ENCODE measurements at regions not wholly inside any gene's neighbourhood (a gene's known extent, or its start where the extent isn't known, plus 50 kb on each side); places are given as distances from the start of the nearest gene placed in this dataset.

DNA sequence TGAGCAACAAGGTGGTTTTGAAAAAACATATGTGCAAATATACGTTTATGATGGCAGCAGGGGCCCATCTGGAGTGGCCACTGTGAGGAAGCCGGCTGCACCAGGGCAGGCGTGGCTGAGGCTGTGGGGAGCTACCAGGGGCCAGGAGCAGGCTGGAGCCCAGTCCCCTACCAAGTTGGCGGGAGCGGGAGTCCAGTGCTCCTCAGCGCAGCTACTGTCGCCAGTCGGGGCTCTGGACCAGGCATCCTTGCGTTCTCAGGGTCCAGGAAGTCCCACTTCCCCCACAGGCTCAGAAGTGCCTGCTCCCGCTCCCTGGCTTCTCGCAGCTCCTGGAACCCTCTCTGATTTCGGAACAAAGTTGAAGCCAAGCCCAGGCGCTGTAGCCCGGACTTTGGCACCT is 1377.5 kb upstream of the FLRT2 start:
- DNase-seq (ENCODE audit: low spot score) = no peak
- Histone ChIP-seq H3K4me1 (ENCODE audit: insufficient read depth, low read length, poor library complexity, severe bottlenecking) (no peaks in the 10 kb centered on the region), H3K9me3 (ENCODE audit: low read length) (no peaks in the 10 kb centered on the region), H3K4me2 (ENCODE audit: low read length) (no peak overlapping the region), H3K79me2 (ENCODE audit: insufficient read depth, low read depth, low read length) (no peaks in the 10 kb centered on the region), H3K4me3 (ENCODE audit: low read depth, low read length, poor library complexity, severe bottlenecking) (no peak overlapping the region), H3K9me2 (ENCODE audit: insufficient read depth, low read length) (no peaks in the 10 kb centered on the region), H3K36me3 (ENCODE audit: insufficient read depth, low read length) (no peaks in the 10 kb centered on the region), H4K20me1 (ENCODE audit: insufficient read depth, low read length) (no peaks in the 10 kb centered on the region), H2AFZ (ENCODE audit: low read length) (no peak overlapping the region), H3K27ac (ENCODE audit: low read depth, low read length, poor library complexity, severe bottlenecking) (no peak overlapping the region)
- no peak for TF ChIP-seq EZH2phosphoT487 (IDR thresholded peaks at IDR 0.05; ENCODE audit: borderline replicate concordance, low read depth, low read length)
- ChIA-PET POLR2A (no interaction called here), CTCF (ENCODE audit: unreplicated experiment) (no interaction called here)
- no TSS peak for BruUV-seq (replicated peaks)
- intact Hi-C loops (cut with micrococcal nuclease; ENCODE audit: unreplicated experiment) = no loop called here

DNA sequence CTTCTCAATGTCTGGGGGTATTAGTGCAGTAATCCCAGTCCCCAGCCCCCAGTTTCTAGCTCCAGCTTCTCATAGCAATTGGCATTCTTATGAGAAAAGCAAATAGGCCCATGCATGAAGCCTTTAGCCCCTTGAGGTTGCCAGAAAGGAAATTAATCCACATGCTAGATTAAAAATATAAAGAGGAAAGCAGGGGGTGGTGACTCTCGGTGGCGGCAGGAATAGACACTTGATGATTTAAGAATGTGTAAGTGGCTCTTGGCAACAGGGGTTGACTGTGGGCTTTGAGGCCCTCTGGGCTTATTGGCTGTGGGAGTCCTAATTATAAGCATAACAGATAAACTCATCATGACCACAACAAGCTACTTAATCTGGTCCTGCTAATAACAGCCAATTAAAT is 1367.3 kb upstream of the FLRT2 start:
- Histone ChIP-seq H3K9me2 (ENCODE audit: insufficient read depth, low read length) (no peaks in the 10 kb centered on the region), H4K20me1 (ENCODE audit: insufficient read depth, low read length) (no peaks in the 10 kb centered on the region), H3K4me1 (ENCODE audit: insufficient read depth, low read length, poor library complexity, severe bottlenecking) (no peaks in the 10 kb centered on the region), H3K27ac (ENCODE audit: low read depth, low read length, poor library complexity, severe bottlenecking) (no peak overlapping the region), H3K79me2 (ENCODE audit: insufficient read depth, low read depth, low read length) (no peaks in the 10 kb centered on the region), H3K4me2 (ENCODE audit: low read length) (no peak overlapping the region), H3K4me3 (ENCODE audit: low read depth, low read length, poor library complexity, severe bottlenecking) (no peak overlapping the region), H2AFZ (ENCODE audit: low read length) (no peak overlapping the region), H3K9me3 (ENCODE audit: low read length) (no peaks in the 10 kb centered on the region), H3K36me3 (ENCODE audit: insufficient read depth, low read length) (no peaks in the 10 kb centered on the region)
- TF ChIP-seq EZH2phosphoT487 (IDR thresholded peaks at IDR 0.05; ENCODE audit: borderline replicate concordance, low read depth, low read length) = no peak
- TF ChIP-seq, protein P1, sequence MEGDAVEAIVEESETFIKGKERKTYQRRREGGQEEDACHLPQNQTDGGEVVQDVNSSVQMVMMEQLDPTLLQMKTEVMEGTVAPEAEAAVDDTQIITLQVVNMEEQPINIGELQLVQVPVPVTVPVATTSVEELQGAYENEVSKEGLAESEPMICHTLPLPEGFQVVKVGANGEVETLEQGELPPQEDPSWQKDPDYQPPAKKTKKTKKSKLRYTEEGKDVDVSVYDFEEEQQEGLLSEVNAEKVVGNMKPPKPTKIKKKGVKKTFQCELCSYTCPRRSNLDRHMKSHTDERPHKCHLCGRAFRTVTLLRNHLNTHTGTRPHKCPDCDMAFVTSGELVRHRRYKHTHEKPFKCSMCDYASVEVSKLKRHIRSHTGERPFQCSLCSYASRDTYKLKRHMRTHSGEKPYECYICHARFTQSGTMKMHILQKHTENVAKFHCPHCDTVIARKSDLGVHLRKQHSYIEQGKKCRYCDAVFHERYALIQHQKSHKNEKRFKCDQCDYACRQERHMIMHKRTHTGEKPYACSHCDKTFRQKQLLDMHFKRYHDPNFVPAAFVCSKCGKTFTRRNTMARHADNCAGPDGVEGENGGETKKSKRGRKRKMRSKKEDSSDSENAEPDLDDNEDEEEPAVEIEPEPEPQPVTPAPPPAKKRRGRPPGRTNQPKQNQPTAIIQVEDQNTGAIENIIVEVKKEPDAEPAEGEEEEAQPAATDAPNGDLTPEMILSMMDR (conservative IDR thresholded peaks at IDR 0.05; ENCODE audit: low read length) = no peak
- BruUV-seq (replicated peaks) = no TSS peak
- intact Hi-C loops (cut with micrococcal nuclease; ENCODE audit: unreplicated experiment) = no loop called here
- ChIA-PET CTCF (ENCODE audit: unreplicated experiment) (no interaction called here), POLR2A (no interaction called here)
- DNase-seq (ENCODE audit: low spot score) = no peak

DNA sequence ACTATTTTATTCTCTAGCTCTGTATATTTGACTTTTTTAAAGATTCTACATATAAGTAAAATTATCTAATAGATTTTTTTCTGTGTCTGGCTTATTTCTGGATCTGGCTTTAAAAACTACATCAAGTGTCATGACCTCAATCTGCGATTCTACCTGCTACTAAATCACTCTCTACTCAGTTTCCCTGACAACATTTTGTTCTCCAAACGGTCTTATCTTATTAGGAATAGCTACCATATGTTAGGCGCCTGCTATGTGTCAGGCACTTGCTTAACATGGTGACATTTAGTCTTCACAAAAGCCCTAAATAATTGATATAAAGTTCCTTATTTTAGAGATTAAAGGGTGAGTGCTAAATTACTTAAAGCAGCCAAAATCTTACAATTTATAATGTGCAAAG is 1362.9 kb upstream of the FLRT2 start:
- CTCF ChIA-PET (ENCODE audit: unreplicated experiment) = no interaction called here
- H4K20me1 ChIP-seq (ENCODE audit: insufficient read depth, low read length) = no peaks in the 10 kb centered on the region
- no TSS peak for BruUV-seq (replicated peaks)
- H3K4me2 ChIP-seq (ENCODE audit: low read length) = no peak overlapping the region
- DNase-seq (ENCODE audit: low spot score) = no peak
- no peak overlapping the region for H3K4me3 ChIP-seq (ENCODE audit: low read depth, low read length, poor library complexity, severe bottlenecking)
- H3K27ac ChIP-seq (ENCODE audit: low read depth, low read length, poor library complexity, severe bottlenecking) = no peak overlapping the region
- no peaks in the 10 kb centered on the region for H3K4me1 ChIP-seq (ENCODE audit: insufficient read depth, low read length, poor library complexity, severe bottlenecking)
- H2AFZ ChIP-seq (ENCODE audit: low read length) = no peak overlapping the region
- POLR2A ChIA-PET = interaction anchor here (0.6 to 1.0 kb wide), 2 partner anchors 43 to 1059 kb away, joined by 3 read pairs; no protein-coding TSS in a partner anchor
- intact Hi-C loops (cut with micrococcal nuclease; ENCODE audit: unreplicated experiment) = no loop called here
- no peaks in the 10 kb centered on the region for H3K9me2 ChIP-seq (ENCODE audit: insufficient read depth, low read length)
- no peak for TF ChIP-seq EZH2phosphoT487 (IDR thresholded peaks at IDR 0.05; ENCODE audit: borderline replicate concordance, low read depth, low read length)
- TF ChIP-seq, protein P1 (conservative IDR thresholded peaks at IDR 0.05; ENCODE audit: low read length) = no peak
- H3K79me2 ChIP-seq (ENCODE audit: insufficient read depth, low read depth, low read length) = no peaks in the 10 kb centered on the region
- no peaks in the 10 kb centered on the region for H3K9me3 ChIP-seq (ENCODE audit: low read length)
- H3K36me3 ChIP-seq (ENCODE audit: insufficient read depth, low read length) = no peaks in the 10 kb centered on the region

All from OCI-LY7 (cell line).